HG02759 (cell line): ENCODE measurements at regions not wholly inside any gene's neighbourhood (a gene's known extent, or its start where the extent isn't known, plus 50 kb on each side); places are given as distances from the start of the nearest gene placed in this dataset.
"Not testable (repeated sequence)": the region's sequence is repeated elsewhere in the genome, so short reads cannot be mapped to it uniquely, and the experiment has no call there.

Source experiments
- ATAC-seq: cut with Tn5 transposase; IDR thresholded peaks from one replicate; pipeline ENCODE4 v1.9.1; 2021; ENCODE audit warnings: mild to moderate bottlenecking, moderate library complexity; ENCODE audit not compliant: unreplicated experiment

GRCh38 chr10:23643111-23643780, 204.4 kb downstream of the OTUD1 start:
- no peak for ATAC-seq

- no peak for ATAC-seq
Observed at GRCh38 chr10:23648618-23649017, 209.7 kb downstream of the OTUD1 start.

GRCh38 chr10:23656735-23657134, 217.9 kb downstream of the OTUD1 start:
- ATAC-seq = no peak

GRCh38 chr10:23657677-23658076, 218.8 kb downstream of the OTUD1 start:
- no peak for ATAC-seq

DNA sequence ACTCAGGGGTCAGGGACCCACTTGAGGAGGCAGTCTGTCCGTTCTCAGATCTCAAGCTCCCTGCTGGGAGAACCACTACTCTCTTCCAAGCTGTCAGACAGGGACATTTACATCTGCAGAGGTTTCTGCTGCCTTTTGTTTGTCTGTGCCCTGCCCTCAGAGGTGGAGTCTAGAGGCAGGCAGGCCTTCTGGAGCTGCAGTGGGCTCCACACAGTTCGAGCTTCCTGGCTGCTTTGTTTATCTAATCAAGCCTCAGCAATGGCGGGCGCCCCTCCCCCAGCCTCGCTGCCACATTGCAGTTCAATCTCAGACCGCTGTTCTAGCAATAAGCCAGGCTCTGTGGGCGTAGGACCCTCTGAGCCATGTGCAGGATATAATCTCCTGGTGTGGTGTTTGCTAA, 233.0 kb downstream of the OTUD1 start:
- ATAC-seq = not testable (repeated sequence)

- no peak for ATAC-seq
Observed at GRCh38 chr10:23675585-23675984, 236.7 kb downstream of the OTUD1 start.

GRCh38 chr10:23676296-23676695, 237.4 kb downstream of the OTUD1 start:
- ATAC-seq = no peak

GRCh38 chr10:23686722-23687121, 247.8 kb downstream of the OTUD1 start:
- ATAC-seq = no peak

- no peak for ATAC-seq
Observed at GRCh38 chr10:23692736-23693135, 253.9 kb downstream of the OTUD1 start.

- ATAC-seq = no peak
Observed at GRCh38 chr10:23693501-23693901, 254.6 kb downstream of the OTUD1 start.

DNA sequence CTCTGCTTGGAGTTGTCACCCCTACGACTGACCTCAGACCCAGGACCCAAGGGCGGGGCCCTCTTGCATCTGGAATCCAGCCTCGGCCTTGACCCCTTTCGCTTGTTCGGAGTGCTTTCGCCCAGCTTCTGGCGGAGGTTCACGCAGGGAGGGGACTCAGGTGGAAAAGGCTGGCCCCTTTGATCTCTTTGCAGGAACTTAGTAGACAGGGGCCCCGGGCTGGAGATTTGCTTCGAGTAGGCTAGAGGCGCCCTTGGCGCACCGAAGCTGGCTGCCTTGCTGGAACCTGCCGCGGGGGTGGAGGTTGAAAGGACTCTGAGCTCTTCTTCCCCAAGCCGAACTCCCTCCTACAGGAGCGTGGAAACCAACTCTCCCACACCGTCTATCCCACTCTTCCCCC, 255.1 kb downstream of the OTUD1 start:
- no peak for ATAC-seq

GRCh38 chr10:23694446-23694920, 255.6 kb downstream of the OTUD1 start:
- ATAC-seq = no peak

GRCh38 chr10:23694921-23695824, 256.3 kb downstream of the OTUD1 start:
- ATAC-seq = no peak

DNA sequence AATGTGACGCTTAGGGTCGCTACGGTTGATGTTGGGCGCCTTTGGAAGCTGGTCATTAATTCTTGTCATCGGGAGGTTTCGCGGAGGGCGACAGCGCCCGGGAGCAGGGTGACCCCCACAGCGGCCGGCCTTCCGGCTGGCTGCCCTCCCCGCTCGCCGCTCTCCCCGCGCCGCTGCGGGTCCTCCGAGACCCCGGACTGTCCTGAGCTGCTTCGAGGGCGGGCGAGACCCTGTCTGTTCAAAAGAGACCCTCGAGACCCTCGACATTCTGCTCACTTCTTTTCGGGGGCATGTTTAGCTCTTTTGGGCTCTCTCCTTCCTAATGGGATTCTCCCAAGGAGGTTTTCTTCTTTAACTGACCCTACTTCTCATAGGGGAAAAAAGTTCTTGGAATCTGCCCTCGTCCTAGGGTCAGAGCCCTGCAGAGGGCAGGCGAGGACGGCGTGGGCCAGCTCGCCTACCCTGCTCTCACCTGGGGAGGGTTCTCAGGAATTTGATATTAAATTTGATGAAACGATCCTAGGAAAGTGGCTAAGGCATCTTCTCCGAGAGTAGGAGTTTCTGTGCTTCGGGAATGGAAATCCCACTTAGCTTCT, 257.0 kb downstream of the OTUD1 start:
- ATAC-seq = no peak

- ATAC-seq = no peak
Observed at GRCh38 chr10:23696476-23696875, 257.6 kb downstream of the OTUD1 start.

- peak; percentile 96 for ATAC-seq
Observed at GRCh38 chr10:23702977-23703414, 264.1 kb downstream of the OTUD1 start.

DNA sequence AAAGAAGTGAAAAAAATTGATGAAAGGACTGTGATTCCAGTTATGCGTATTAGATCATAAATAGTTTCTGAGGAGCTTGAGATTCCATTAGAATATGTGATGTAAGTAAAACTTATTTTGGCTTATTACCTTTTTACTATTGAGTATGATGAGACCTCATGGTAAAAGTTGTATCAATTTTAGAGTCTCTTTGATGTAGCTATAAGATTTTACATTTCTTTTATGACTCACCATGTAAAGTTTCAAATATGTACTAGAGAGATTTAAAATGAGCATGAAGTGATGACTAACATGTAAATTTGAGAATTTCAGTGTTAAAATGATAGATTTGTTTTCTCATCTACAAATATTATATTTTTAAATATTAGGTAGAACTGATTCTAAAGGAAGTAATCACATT, 276.5 kb downstream of the OTUD1 start:
- no peak for ATAC-seq

DNA sequence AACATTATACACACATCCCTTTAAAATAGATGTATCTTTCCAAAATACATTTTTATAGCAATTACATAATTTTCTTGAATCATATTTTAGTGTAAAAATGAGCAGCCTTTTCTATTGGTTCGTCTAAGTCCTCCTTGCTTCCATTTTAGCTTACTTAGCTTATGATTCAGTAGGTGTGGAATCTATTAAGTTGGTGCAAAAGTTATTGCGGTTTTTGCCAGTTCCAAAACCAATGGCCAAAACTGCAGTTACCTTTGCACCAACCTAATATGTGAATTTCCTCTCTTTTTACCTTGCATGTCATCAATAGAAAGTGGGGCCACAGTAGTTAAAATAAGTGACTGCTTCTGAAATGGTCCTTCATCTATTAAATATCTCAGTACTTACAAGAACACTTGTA, 279.0 kb downstream of the OTUD1 start:
- no peak for ATAC-seq

DNA sequence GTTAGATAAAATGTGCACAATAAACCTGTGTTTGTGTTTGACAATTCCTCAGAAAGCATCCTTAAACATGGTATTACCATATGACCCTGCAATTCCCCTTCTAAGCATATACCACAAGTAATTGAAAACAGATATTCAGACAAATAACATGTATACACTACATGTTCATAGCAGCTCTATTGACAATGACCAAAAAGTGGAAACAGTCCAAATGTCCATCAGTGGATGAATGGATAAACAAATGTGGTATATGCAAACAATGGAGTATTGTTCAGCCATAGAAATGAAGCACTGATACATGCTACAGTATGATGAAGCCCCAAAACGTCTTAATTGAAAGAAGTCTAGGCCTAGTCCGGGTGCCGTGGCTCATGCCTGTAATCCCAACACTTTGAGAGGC, 280.1 kb downstream of the OTUD1 start:
- no peak for ATAC-seq

- no peak for ATAC-seq
Observed at GRCh38 chr10:23723796-23724195, 284.9 kb downstream of the OTUD1 start.

DNA sequence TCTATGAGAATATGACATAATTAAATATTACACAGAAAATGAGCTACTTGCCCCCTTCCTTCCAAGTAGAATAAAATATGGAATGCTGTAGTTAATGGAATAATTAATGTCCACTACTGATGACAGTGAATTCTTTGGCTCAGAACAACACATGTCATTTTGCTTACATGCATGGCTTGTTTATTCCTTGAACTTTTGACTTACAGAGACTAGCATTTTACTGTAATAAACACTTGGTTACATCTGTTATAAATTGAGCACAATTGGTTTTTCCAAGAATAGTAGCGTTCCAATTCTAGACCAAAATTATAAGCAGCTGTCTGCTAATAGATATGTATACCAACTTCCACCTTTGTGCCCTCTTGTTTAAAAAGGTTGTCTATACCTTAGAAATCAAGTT, 286.7 kb downstream of the OTUD1 start:
- no peak for ATAC-seq

GRCh38 chr10:23742368-23742767, 303.5 kb downstream of the OTUD1 start:
- peak; percentile 94 for ATAC-seq
